SU-DHL-6 (cell line): ENCODE measurements at regions not wholly inside any gene's neighbourhood (a gene's known extent, or its start where the extent isn't known, plus 50 kb on each side); places are given as distances from the start of the nearest gene placed in this dataset.

Experiments
- CTCF ChIP-seq: fragments of 200-600 bp; sonication (generic); IDR thresholded peaks from one replicate; pipeline ENCODE4 v1.5.1; 2017; ENCODE audit warnings: antibody characterized with exemption, mild to moderate bottlenecking, low read length, moderate library complexity; ENCODE audit not compliant: insufficient read depth, poor library complexity, severe bottlenecking
- EZH2phosphoT487 ChIP-seq: fragments of 200-600 bp; sonication (generic), shearing (Covaris generic); conservative IDR thresholded peaks from 2 replicates; pipeline ENCODE4 v1.6.1; 2018; ENCODE audit warnings: mild to moderate bottlenecking, antibody characterized with exemption, low read length, moderate library complexity, mixed read lengths

DNA sequence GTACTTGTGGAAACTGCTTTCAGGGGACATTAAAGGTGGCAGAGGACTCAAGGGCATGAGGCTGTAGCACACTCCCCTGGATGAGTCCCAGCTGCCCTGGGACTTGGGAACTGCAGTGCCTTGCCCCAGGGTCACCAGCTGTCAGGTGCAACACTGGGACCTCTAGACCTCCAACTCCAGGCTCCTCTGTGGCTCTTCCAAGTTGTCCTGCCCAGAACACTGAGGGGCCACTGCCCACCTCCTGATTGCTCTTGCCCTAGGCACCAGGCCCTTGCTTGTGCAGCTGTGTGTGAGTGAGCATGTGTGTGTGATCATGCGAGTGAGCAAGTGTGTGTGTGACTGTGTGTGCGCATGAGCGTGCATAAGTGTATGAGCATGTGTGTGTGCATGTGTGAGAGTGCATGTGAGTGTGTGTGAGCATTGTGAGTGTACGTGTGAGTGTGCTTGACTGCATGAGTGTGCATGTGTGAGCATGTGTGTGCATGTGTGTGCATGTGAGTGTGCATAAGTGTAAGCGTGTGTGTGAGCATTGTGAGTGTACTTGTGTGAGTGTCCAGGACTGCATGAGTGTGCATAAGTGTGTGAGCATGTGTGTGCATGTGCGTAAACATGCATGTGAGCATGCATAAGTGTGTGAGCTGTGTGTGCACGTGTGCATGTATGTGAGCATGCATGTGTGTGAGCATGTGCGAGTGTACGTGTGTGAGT lies 301.5 kb downstream of the NDUFA10 start:
- TF ChIP-seq CTCF (no peak), EZH2phosphoT487 (no peak)
